OCI-LY3 (cell line): ENCODE measurements at regions not wholly inside any gene's neighbourhood (a gene's known extent, or its start where the extent isn't known, plus 50 kb on each side); places are given as distances from the start of the nearest gene placed in this dataset.
A peak's percentile ranks its signal among the peaks of the same experiment; 100 is the strongest.
"Not testable (repeated sequence)": the region's sequence is repeated elsewhere in the genome, so short reads cannot be mapped to it uniquely, and the experiment has no call there.

ENCODE experiments used
- H2AFZ ChIP-seq: fragments of 200-600, 300-600 bp; shearing (Covaris generic); 2 replicates; pipeline ENCODE4 v1.6.0; 2014; ENCODE audit warnings: antibody characterized with exemption, low read depth, low read length
- H3K27ac ChIP-seq: fragments of 200-600, 300-600 bp; sonication (generic); 2 replicates; pipeline ENCODE4 v1.5.1; 2014; ENCODE audit warnings: mild to moderate bottlenecking, low read length, moderate library complexity, mixed read lengths
- H3K27me3 ChIP-seq: fragments of 200-600, 300-600 bp; sonication (generic); 2 replicates; pipeline ENCODE4 v1.6.1; 2014; ENCODE audit warnings: low read depth, low read length, mixed read lengths
- H3K36me3 ChIP-seq: fragments of 200-600, 300-600 bp; sonication (generic); replicated peaks from 2 replicates; pipeline ENCODE3; 2014; ENCODE audit warnings: low read depth, low read length, mixed read lengths
- H3K4me1 ChIP-seq: fragments of 300-600, 200-600 bp; sonication (generic); 2 replicates; pipeline ENCODE4 v1.6.1; 2014; ENCODE audit warnings: low read length, mixed read lengths
- H3K4me2 ChIP-seq: fragments of 200-600, 300-600 bp; sonication (generic); 2 replicates; pipeline ENCODE4 v1.6.1; 2014; ENCODE audit warnings: low read length, mixed read lengths
- H3K4me3 ChIP-seq: fragments of 300-600, 200-600 bp; sonication (generic); 2 replicates; pipeline ENCODE4 v1.5.1; 2014; ENCODE audit warnings: antibody characterized with exemption, mild to moderate bottlenecking, low read length, moderate library complexity
- H3K79me2 ChIP-seq: fragments of 300-600, 200-600 bp; shearing (Covaris generic); 2 replicates; pipeline ENCODE4 v1.6.1; 2014; ENCODE audit warnings: mild to moderate bottlenecking, low read length, mixed read lengths
- H3K9ac ChIP-seq: fragments of 300-600, 200-600 bp; shearing (Covaris generic); 2 replicates; pipeline ENCODE4 v1.6.0; 2014; ENCODE audit warnings: mild to moderate bottlenecking, low read length, moderate library complexity
- H3K9me3 ChIP-seq: fragments of 200-600, 300-600 bp; shearing (Covaris generic); 2 replicates; pipeline ENCODE4 v1.6.1; 2014; ENCODE audit warnings: low read length, mixed read lengths; ENCODE audit not compliant: insufficient read depth
- H4K20me1 ChIP-seq: fragments of 200-600, 300-600 bp; sonication (generic); 2 replicates; pipeline ENCODE4 v1.6.1; 2016; ENCODE audit warnings: low read length, mixed read lengths; ENCODE audit not compliant: insufficient read depth
- EZH2phosphoT487 ChIP-seq: fragments of 200-600 bp; shearing (Covaris generic); IDR thresholded peaks from 2 replicates; pipeline ENCODE4 v1.6.1; 2018; ENCODE audit warnings: antibody characterized with exemption, mixed run types, low read depth
- TF ChIP-seq, protein P1 (sequence below): fragments of 200-600, 300-600 bp; sonication (generic); IDR thresholded peaks from 2 replicates; pipeline ENCODE4 v1.5.1; 2014; ENCODE audit warnings: antibody characterized with exemption, low read length, low read depth

DNA sequence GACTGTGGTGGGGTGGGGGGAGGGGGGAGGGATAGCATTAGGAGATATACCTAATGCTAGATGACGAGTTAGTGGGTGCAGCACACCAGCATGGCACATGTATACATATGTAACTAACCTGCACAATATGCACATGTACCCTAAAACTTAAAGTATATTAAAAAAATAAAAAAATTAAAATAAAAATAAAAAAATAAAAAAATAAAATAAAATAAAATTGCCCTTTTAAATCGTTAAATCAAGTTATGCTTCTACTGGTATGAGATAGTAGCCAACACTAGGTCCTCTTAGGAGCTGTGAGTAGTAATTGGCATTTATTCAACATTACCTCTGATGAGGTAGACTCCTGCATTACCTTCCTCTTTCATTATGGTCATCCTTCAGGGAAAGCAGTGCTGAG, 52.9 kb upstream of the FAM241A start:
- H3K4me2 ChIP-seq, H3K27ac ChIP-seq, H3K27me3 ChIP-seq, H4K20me1 ChIP-seq, H3K36me3 ChIP-seq, H3K9ac ChIP-seq, H3K79me2 ChIP-seq, H3K9me3 ChIP-seq, H3K4me3 ChIP-seq, H2AFZ ChIP-seq: not testable (repeated sequence)
- H3K4me1 ChIP-seq: peaks cover 12% of the 10 kb centered on the region

DNA sequence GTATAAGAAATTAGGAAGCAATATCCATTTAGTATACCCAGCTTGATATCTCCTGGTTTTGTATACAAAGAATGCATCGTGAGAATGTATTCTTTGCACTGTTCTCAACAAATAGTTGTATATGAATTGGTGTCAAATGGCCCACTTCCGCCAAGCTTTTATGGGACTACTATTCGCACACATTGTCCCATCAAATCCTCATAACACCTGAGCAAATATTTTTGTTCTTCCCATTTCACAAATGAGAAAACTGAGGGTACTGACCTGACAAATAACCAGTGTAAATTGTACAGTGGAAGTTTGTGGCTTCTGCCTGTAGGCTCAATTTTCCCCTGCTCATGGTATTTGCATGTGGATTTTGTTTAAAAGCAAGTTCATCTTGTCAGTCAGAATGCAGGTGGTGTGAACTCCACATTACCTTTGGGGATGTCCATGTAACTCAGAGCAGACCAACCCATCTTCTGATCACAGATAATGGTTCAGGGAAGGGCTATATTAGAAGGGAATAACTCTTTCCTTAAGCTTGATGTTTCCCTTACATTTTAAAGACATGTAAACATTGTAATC, 51.5 kb upstream of the FAM241A start:
- Histone ChIP-seq H3K79me2 (no peaks in the 10 kb centered on the region), H3K27me3 (no peaks in the 10 kb centered on the region), H3K9me3 (no peaks in the 10 kb centered on the region), H3K4me2 (peak overlapping the region; percentile 2), H3K9ac (no peak overlapping the region), H3K36me3 (no peaks in the 10 kb centered on the region), H4K20me1 (no peaks in the 10 kb centered on the region), H3K4me3 (no peak overlapping the region), H2AFZ (no peak overlapping the region), H3K4me1 (peaks cover 12% of the 10 kb centered on the region), H3K27ac (no peak overlapping the region)
- TF ChIP-seq, protein P1, sequence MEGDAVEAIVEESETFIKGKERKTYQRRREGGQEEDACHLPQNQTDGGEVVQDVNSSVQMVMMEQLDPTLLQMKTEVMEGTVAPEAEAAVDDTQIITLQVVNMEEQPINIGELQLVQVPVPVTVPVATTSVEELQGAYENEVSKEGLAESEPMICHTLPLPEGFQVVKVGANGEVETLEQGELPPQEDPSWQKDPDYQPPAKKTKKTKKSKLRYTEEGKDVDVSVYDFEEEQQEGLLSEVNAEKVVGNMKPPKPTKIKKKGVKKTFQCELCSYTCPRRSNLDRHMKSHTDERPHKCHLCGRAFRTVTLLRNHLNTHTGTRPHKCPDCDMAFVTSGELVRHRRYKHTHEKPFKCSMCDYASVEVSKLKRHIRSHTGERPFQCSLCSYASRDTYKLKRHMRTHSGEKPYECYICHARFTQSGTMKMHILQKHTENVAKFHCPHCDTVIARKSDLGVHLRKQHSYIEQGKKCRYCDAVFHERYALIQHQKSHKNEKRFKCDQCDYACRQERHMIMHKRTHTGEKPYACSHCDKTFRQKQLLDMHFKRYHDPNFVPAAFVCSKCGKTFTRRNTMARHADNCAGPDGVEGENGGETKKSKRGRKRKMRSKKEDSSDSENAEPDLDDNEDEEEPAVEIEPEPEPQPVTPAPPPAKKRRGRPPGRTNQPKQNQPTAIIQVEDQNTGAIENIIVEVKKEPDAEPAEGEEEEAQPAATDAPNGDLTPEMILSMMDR: no peak
- TF ChIP-seq EZH2phosphoT487: no peak

DNA sequence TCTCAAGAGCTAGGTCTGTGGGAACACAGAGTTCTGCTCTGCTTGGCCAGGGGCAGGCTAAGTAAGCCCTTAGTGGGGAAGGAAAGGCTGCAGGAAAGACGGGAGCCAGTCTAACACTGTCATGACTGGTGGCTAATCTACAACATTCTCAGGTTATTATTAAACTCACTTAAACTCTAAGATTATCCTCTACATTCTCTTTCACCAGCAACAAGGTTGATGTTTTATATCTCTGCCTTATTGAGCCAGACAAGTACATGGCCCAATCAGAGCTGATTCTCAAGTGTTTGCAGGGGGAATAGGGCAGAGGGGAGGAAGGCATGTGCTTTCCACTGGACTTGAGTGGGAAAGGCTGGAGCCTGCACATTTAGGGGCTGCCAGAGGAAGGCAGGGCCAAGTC, 50.9 kb upstream of the FAM241A start:
- Histone ChIP-seq H3K4me2 (no peak overlapping the region), H3K9me3 (no peaks in the 10 kb centered on the region), H3K9ac (no peak overlapping the region), H2AFZ (no peak overlapping the region), H3K27ac (no peak overlapping the region), H3K4me3 (no peak overlapping the region), H3K4me1 (peaks cover 12% of the 10 kb centered on the region), H3K27me3 (no peaks in the 10 kb centered on the region), H3K79me2 (no peaks in the 10 kb centered on the region), H3K36me3 (no peaks in the 10 kb centered on the region), H4K20me1 (no peaks in the 10 kb centered on the region)
- TF ChIP-seq EZH2phosphoT487: no peak
- TF ChIP-seq, protein P1: no peak
